Esophagus squamous epithelium (tissue), 4 donors: ENCODE measurements at regions not wholly inside any gene's neighbourhood (a gene's known extent, or its start where the extent isn't known, plus 50 kb on each side); places are given as distances from the start of the nearest gene placed in this dataset.

Source experiments
- POLR2A ChIP-seq, 4 donors: fragments of 450-650 bp; IDR thresholded peaks; one replicate each; pipeline ENCODE4 v1.6.1; 2017; ENCODE audit warnings: antibody characterized with exemption in 4 of 4, mild to moderate bottlenecking in 4 of 4, moderate library complexity in 3 of 4
- TF ChIP-seq, protein P1 (sequence below), 6 experiments: fragments of 450-650 bp in 4 of 6; fragments of 200-600 bp in 2 of 6; sonication (generic) in 2 of 6; IDR thresholded peaks; one replicate each; pipeline ENCODE4 v1.5.1; 2016 to 2019; ENCODE audit warnings: antibody characterized with exemption in 6 of 6, mild to moderate bottlenecking in 4 of 6, moderate library complexity in 4 of 6

DNA sequence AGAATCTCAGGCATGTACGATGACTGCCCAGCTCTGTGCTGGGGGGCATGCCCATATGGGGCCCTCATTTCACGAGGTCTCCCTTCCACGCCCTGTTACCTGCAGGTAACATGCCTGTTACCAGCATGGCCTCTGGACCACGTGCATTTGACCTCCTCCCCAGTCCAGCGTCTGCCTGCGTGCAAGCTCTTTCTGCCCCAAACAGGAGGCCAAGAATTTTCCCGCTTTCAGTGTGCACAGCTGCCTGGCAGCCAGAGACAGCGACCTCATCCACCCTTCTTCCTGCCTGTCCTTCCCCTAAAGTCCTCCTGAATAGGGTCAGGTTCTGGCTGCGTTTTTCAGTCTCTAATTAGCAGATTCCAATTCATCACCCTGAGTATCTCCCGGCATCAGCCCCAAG is 306.5 kb upstream of the ZFHX3 start:
- TF ChIP-seq POLR2A (IDR thresholded peaks at IDR 0.05) = no peak
- TF ChIP-seq, protein P1, sequence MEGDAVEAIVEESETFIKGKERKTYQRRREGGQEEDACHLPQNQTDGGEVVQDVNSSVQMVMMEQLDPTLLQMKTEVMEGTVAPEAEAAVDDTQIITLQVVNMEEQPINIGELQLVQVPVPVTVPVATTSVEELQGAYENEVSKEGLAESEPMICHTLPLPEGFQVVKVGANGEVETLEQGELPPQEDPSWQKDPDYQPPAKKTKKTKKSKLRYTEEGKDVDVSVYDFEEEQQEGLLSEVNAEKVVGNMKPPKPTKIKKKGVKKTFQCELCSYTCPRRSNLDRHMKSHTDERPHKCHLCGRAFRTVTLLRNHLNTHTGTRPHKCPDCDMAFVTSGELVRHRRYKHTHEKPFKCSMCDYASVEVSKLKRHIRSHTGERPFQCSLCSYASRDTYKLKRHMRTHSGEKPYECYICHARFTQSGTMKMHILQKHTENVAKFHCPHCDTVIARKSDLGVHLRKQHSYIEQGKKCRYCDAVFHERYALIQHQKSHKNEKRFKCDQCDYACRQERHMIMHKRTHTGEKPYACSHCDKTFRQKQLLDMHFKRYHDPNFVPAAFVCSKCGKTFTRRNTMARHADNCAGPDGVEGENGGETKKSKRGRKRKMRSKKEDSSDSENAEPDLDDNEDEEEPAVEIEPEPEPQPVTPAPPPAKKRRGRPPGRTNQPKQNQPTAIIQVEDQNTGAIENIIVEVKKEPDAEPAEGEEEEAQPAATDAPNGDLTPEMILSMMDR (IDR thresholded peaks at IDR 0.05) = no peak
